Skeletal muscle tissue (tissue), 3 donors: ENCODE measurements at regions not wholly inside any gene's neighbourhood (a gene's known extent, or its start where the extent isn't known, plus 50 kb on each side); places are given as distances from the start of the nearest gene placed in this dataset.
"Not testable (repeated sequence)": the region's sequence is repeated elsewhere in the genome, so short reads cannot be mapped to it uniquely, and the experiment has no call there.

Experiments
- H3K27ac ChIP-seq: one replicate; pipeline ENCODE4 v1.7.0; 2013; ENCODE audit warnings: mild to moderate bottlenecking, low read depth, low read length, inconsistent platforms
- H3K27me3 ChIP-seq, 3 donors: one replicate each; pipeline ENCODE4 v1.7.0; 2013; ENCODE audit warnings: low read length in 3 of 3; ENCODE audit not compliant: control insufficient read depth in 3 of 3, insufficient read depth in 3 of 3
- H3K36me3 ChIP-seq, 3 donors: one replicate each; pipeline ENCODE4 v1.7.0; 2013; ENCODE audit warnings: low read length in 3 of 3; ENCODE audit not compliant: control insufficient read depth in 3 of 3, insufficient read depth in 3 of 3
- H3K4me1 ChIP-seq, 3 donors: one replicate each; pipeline ENCODE4 v1.7.0; 2013; ENCODE audit warnings: low read length in 3 of 3, mild to moderate bottlenecking in 3 of 3; ENCODE audit not compliant: control insufficient read depth in 3 of 3, insufficient read depth in 3 of 3
- H3K4me3 ChIP-seq, 3 donors: one replicate each; pipeline ENCODE4 v1.7.0; 2013; ENCODE audit warnings: low read length in 3 of 3
- H3K9ac ChIP-seq, 3 donors: one replicate each; pipeline ENCODE4 v1.7.0; 2013; ENCODE audit warnings: low read length in 3 of 3, mild to moderate bottlenecking in 3 of 3, moderate library complexity in 2 of 3, low read depth in 1 of 3
- H3K9me3 ChIP-seq, 3 donors: one replicate each; pipeline ENCODE4 v1.7.0; 2013; ENCODE audit warnings: low read length in 3 of 3; ENCODE audit not compliant: control insufficient read depth in 3 of 3
- donor health status: Osteomylitis.

DNA sequence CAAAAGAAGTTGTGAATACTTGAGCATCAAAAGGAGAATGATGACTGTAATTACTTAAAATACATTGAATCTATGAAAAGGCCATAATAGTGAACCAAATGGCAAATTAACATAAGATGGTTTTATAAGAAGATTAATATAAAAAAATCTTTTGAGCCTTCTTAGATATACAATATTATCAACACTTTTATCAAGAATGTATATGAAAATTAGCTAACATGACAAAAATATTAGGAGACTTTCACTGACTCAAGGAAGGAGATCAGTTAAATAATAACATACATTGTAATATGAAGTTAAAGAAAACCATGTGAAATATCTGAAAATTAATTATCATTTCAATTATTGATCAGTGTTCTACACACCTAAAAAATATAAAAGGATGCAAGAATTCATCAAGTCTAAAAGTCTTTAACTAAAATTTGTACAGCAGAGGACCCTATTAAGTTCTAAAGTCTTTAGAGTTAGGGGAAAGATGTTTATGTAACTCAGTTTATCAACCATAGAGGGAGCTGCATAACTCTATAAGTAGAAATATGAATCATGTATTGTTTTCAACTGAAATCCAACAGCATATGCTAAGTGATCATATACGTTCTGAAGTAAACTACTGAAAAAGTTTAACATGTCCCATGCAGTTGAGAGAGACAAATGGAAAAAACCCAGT, 756.1 kb upstream of the MIR17HG start:
- Histone ChIP-seq H3K9me3 (no peaks in the 10 kb centered on the region), H3K27ac (no peak overlapping the region), H3K36me3 (no peaks in the 10 kb centered on the region), H3K9ac (no peak overlapping the region), H3K4me1 (no peaks in the 10 kb centered on the region), H3K4me3 (no peak overlapping the region), H3K27me3 (no peaks in the 10 kb centered on the region)

DNA sequence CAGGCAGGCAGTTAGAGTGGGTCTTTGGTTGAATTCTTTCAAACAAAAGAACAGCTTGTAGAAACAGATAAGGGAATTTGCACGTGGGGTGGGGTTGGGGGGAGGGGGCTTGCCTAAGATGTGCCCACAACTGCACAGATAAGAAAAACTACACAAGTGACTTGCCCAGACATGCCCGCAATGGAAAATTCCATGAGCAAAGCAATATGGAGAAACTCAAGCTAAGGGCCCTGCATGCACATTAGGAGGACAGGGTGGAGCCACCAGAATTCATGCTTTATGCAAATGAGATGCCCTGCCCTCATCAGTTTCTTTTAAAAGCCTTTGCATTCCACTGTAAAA, 755.6 kb upstream of the MIR17HG start:
- no peak overlapping the region for H3K9ac ChIP-seq
- no peaks in the 10 kb centered on the region for H3K36me3 ChIP-seq
- no peak overlapping the region for H3K4me3 ChIP-seq
- H3K27ac ChIP-seq = no peak overlapping the region
- H3K27me3 ChIP-seq = no peaks in the 10 kb centered on the region
- no peaks in the 10 kb centered on the region for H3K4me1 ChIP-seq
- H3K9me3 ChIP-seq = no peaks in the 10 kb centered on the region

DNA sequence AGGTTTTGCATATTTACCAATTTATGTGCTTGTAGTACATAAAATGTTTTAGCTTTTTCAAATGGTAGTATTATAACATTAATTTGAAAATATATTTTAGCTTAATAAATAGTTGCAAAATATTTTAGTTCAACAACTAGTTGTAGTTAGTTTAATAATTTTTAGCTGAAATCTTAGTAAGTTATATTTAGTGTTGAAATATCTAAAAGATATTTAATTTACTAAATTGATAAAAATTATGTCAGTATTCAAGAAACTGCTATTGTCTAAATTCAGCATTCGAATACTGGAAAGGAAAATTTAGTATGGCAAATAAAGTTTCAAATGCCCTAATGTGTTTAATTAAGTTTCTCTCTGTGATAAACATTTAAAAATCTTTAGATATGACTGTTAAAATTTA, 754.5 kb upstream of the MIR17HG start:
- Histone ChIP-seq H3K27ac (no peak overlapping the region), H3K36me3 (no peaks in the 10 kb centered on the region)

GRCh38 chr13:90594681-90595080, 752.8 kb upstream of the MIR17HG start:
- Histone ChIP-seq H3K9me3 (no peaks in the 10 kb centered on the region), H3K27me3 (no peaks in the 10 kb centered on the region), H3K4me1 (no peaks in the 10 kb centered on the region), H3K4me3 (no peak overlapping the region), H3K36me3 (no peaks in the 10 kb centered on the region), H3K9ac (no peak overlapping the region), H3K27ac (no peak overlapping the region)

More for the DNA sequence above, 754.5 kb upstream of the MIR17HG start:
- no peaks in the 10 kb centered on the region for H3K27me3 ChIP-seq
- H3K4me1 ChIP-seq = no peaks in the 10 kb centered on the region
- no peaks in the 10 kb centered on the region for H3K9me3 ChIP-seq
- no peak overlapping the region for H3K4me3 ChIP-seq
- no peak overlapping the region for H3K9ac ChIP-seq

DNA sequence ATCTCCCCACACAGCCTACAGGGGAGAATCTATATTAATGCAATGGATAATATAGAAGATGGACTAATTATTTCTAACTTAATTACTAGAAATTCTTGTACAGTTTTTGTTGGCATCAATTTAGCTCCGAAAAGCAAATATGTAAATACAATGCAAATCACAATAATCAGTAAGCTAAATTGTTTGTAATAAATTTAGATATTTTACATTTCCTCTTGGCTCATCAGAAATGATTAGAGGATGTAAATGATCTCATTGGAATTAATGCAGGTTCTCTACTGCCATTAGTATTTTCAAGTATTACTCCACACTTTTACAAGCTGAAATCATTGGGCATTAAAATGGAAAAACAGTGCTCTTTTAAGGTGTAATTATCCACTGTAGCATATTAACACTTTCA, 741.8 kb upstream of the MIR17HG start:
- no peaks in the 10 kb centered on the region for H3K36me3 ChIP-seq
- H3K27ac ChIP-seq = no peak overlapping the region
- no peak overlapping the region for H3K4me3 ChIP-seq
- H3K27me3 ChIP-seq = no peaks in the 10 kb centered on the region
- H3K9ac ChIP-seq = no peak overlapping the region
- H3K9me3 ChIP-seq = no peaks in the 10 kb centered on the region
- no peaks in the 10 kb centered on the region for H3K4me1 ChIP-seq

GRCh38 chr13:90606921-90607320, 740.6 kb upstream of the MIR17HG start:
- H3K4me3 ChIP-seq, H3K27ac ChIP-seq, H3K27me3 ChIP-seq, H3K4me1 ChIP-seq, H3K36me3 ChIP-seq, H3K9me3 ChIP-seq, H3K9ac ChIP-seq: not testable (repeated sequence)

- Histone ChIP-seq H3K9ac (no peak overlapping the region), H3K27ac (no peak overlapping the region), H3K4me1 (no peaks in the 10 kb centered on the region), H3K36me3 (no peaks in the 10 kb centered on the region), H3K9me3 (no peaks in the 10 kb centered on the region), H3K27me3 (no peaks in the 10 kb centered on the region), H3K4me3 (no peak overlapping the region)
Observed at GRCh38 chr13:90612391-90612790, 735.1 kb upstream of the MIR17HG start.

GRCh38 chr13:90613076-90613795, 734.3 kb upstream of the MIR17HG start:
- Histone ChIP-seq H3K9me3 (no peaks in the 10 kb centered on the region), H3K9ac (no peak overlapping the region), H3K27ac (no peak overlapping the region), H3K4me3 (no peak overlapping the region), H3K27me3 (no peaks in the 10 kb centered on the region), H3K36me3 (no peaks in the 10 kb centered on the region), H3K4me1 (no peaks in the 10 kb centered on the region)

DNA sequence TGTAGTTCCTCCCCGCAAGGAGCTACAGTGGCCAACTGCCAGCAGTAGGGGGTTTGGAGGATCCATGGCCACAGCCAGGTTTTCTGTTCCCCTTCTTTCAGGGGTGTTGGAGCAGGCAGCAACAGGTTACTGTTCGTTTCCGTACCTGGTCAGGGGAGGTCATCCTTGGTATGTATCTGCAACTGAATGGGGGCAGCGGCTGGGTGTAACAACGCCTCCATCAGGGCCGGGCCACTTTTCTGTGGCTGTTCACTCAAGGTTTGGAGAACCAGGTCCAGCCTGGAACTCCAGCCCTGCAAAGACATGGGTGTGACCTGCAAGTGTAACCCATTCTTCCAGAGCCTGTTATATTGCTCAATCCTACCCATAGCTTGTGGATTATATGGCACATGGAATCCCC, 732.3 kb upstream of the MIR17HG start:
- Histone ChIP-seq H3K36me3 (no peaks in the 10 kb centered on the region), H3K27me3 (no peaks in the 10 kb centered on the region), H3K9me3 (no peaks in the 10 kb centered on the region), H3K9ac (no peak overlapping the region), H3K4me1 (no peaks in the 10 kb centered on the region), H3K27ac (no peak overlapping the region), H3K4me3 (no peak overlapping the region)

GRCh38 chr13:90615767-90616166, 731.7 kb upstream of the MIR17HG start:
- no peak overlapping the region for H3K27ac ChIP-seq
- no peaks in the 10 kb centered on the region for H3K9me3 ChIP-seq
- H3K4me1 ChIP-seq = no peaks in the 10 kb centered on the region
- H3K27me3 ChIP-seq = no peaks in the 10 kb centered on the region
- no peak overlapping the region for H3K9ac ChIP-seq
- H3K4me3 ChIP-seq = no peak overlapping the region
- H3K36me3 ChIP-seq = no peaks in the 10 kb centered on the region
